HEK293 (cell line): ENCODE measurements at regions not wholly inside any gene's neighbourhood (a gene's known extent, or its start where the extent isn't known, plus 50 kb on each side); places are given as distances from the start of the nearest gene placed in this dataset.

Source experiments
- FEZF1 ChIP-seq: fragments of 450-650 bp; formaldehyde crosslinking; IDR thresholded peaks from 2 replicates; pipeline ENCODE4 v1.5.1; 2016; ENCODE audit warnings: missing biosample characterization, missing genetic modification characterization
- REST ChIP-seq: fragments of 450-650 bp; formaldehyde crosslinking; IDR thresholded peaks from 2 replicates; pipeline ENCODE4 v1.5.1; 2016; ENCODE audit warnings: missing biosample characterization, missing genetic modification characterization
- YY1 ChIP-seq: fragments of 450-650 bp; formaldehyde crosslinking; IDR thresholded peaks from 2 replicates; pipeline ENCODE4 v1.5.1; 2018; ENCODE audit warnings: missing biosample characterization, missing genetic modification characterization
- ZBTB1 ChIP-seq: fragments of 450-650 bp; formaldehyde crosslinking; IDR thresholded peaks from 2 replicates; pipeline ENCODE4 v1.5.1; 2016; ENCODE audit warnings: missing biosample characterization, missing genetic modification characterization
- ZBTB11 ChIP-seq: fragments of 450-650 bp; formaldehyde crosslinking; conservative IDR thresholded peaks from 2 replicates; pipeline ENCODE4 v1.5.1; 2016; ENCODE audit warnings: low read depth, missing biosample characterization, missing genetic modification characterization
- ZNF274 ChIP-seq, 2 experiments: fragments of 200-500 bp in 1 of 2; fragments of 450-650 bp in 1 of 2; sonication (Bioruptor generic) in 1 of 2; formaldehyde crosslinking in 1 of 2; IDR thresholded peaks; 2 replicates each; pipeline versions ENCODE4 v1.5.1 to v1.6.1; 2014 to 2016; ENCODE audit warnings: borderline replicate concordance in 1 of 2, inconsistent platforms in 1 of 2, low read length in 1 of 2, missing biosample characterization in 1 of 2, missing genetic modification characterization in 1 of 2
- ZNF354C ChIP-seq: fragments of 450-650 bp; formaldehyde crosslinking; IDR thresholded peaks from 2 replicates; pipeline ENCODE4 v1.5.1; 2016; ENCODE audit warnings: missing biosample characterization, missing genetic modification characterization, low read depth, borderline replicate concordance
- ZNF510 ChIP-seq: fragments of 450-650 bp; formaldehyde crosslinking; IDR thresholded peaks from 2 replicates; pipeline ENCODE4 v1.5.1; 2018; ENCODE audit warnings: mild to moderate bottlenecking, missing genetic modification characterization, missing biosample characterization; ENCODE audit not compliant: insufficient replicate concordance

- TF ChIP-seq ZNF354C (tag by site-specific recombination), result no peak
- TF ChIP-seq ZBTB11 (tag by site-specific recombination), result no peak
- TF ChIP-seq FEZF1 (tag by site-specific recombination), result no peak
- TF ChIP-seq ZBTB1, result no peak
- no peak for TF ChIP-seq REST (tag by site-specific recombination)
- TF ChIP-seq YY1 (tag by site-specific recombination), result no peak
- TF ChIP-seq ZNF274 (IDR thresholded peaks at IDR 0.05; ENCODE audit: low read length), result no peak
- no peak for TF ChIP-seq ZNF274 (tag by site-specific recombination; IDR thresholded peaks at IDR 0.05; ENCODE audit: borderline replicate concordance)
- no peak for TF ChIP-seq ZNF510 (tag by site-specific recombination)
Measured at GRCh38 chr6:40666530-40666929, 79.4 kb upstream of the LRFN2 start.
